LNCaP clone FGC (cell line): ENCODE measurements at regions not wholly inside any gene's neighbourhood (a gene's known extent, or its start where the extent isn't known, plus 50 kb on each side); places are given as distances from the start of the nearest gene placed in this dataset.

ENCODE experiments used
- DNase-seq: peaks from one replicate; pipeline ENCODE4 v3.0.0-alpha.2; 2011; ENCODE audit warnings: low read depth
- H3K4me3 ChIP-seq: 2 replicates; pipeline ENCODE4 v1.5.1; 2011; ENCODE audit warnings: mild to moderate bottlenecking, low read depth, low read length, control low read depth
- CTCF ChIP-seq: IDR thresholded peaks from 2 replicates; pipeline ENCODE4 v1.5.1; 2012; ENCODE audit warnings: mild to moderate bottlenecking; ENCODE audit not compliant: control insufficient read depth, insufficient read depth; ENCODE audit errors: extremely low read depth

DNA sequence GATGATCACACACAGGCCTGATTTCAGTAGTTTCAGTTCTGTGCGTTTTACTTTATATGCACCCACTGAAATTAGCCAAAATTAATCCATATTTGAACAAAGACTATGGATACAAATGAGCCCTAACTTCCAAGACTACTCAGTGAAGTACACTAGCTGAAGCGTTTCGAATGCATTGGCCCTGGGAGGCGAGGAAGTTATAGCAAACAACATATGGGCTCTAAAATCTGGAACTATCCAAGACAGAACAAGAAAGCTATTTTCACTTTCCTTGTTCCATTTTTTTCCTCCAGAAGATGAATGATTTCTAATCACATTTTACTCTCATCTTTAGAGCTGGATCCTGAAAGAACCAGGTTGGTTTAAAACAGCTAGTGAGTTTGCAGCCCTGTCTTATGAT, 399.4 kb upstream of the HNRNPA3 start:
- no peak for TF ChIP-seq CTCF
- no peak overlapping the region for H3K4me3 ChIP-seq
- DNase-seq = no peak

DNA sequence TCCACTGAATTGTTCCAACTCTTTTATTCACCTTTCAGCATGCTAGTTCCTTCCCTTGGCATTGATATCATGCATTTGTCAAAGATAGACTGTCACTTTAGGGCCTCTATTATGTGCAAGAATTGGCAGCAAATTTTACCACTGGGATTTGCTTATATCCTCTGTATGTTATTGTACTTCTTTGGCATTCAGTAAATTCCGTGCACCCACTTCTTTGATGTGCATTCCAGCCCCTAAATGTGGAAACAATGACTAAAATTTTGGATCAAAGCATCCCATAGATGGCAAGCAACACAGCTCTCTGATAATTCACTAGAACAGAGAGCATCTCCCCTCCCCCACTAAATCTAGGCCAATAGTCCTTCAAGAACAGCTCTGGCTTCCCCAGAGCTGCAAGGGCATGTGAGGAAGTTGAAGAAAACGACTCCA, 399.0 kb upstream of the HNRNPA3 start:
- no peak overlapping the region for H3K4me3 ChIP-seq
- DNase-seq = no peak
- no peak for TF ChIP-seq CTCF

DNA sequence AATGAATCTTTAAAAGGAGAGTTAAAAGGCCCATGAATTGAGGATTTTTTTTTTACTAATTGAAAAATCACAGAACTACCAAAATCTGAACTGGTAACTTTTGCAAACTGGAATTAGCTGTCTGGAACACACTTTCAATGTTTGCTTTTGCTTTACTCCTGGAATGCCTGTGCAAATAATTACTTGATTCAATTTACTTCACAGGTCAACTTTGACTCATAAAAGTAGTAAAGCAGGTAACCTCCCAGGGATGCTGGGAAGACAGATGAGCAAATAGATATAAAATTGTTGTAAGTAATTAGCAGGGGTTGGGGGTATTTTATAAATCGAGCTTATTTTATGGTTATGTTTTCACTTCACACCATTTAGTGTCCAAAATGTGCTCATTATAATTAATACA, 398.3 kb upstream of the HNRNPA3 start:
- TF ChIP-seq CTCF = no peak
- peak; percentile 46 for DNase-seq
- H3K4me3 ChIP-seq = no peak overlapping the region

- DNase-seq = no peak
- TF ChIP-seq CTCF = peak; percentile 36
- H3K4me3 ChIP-seq = no peak overlapping the region
Measured at GRCh38 chr2:176814740-176815367, 397.7 kb upstream of the HNRNPA3 start.

GRCh38 chr2:176817061-176817565, 395.5 kb upstream of the HNRNPA3 start:
- DNase-seq = no peak
- peak; percentile 47 for TF ChIP-seq CTCF
- H3K4me3 ChIP-seq = no peak overlapping the region

DNA sequence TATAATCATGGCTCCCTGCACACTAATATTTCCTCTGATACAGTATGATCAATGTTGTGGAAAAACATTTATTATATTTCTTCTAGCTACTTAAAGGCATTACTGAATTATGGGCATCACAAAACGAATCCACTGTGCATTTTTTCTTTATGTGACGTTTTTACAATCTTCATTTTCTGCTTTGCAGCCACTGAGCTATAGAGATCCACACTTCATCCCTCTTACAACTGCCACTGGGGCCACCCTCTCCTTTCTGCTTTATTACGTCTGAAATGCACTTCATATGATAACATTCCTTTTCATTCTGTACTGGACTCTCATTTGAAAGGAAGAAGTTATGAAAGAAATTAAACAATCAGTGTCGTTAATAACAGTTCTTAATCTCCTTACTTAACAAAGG, 394.5 kb upstream of the HNRNPA3 start:
- no peak for TF ChIP-seq CTCF
- DNase-seq = no peak
- H3K4me3 ChIP-seq = no peak overlapping the region

GRCh38 chr2:176818617-176819016, 394.0 kb upstream of the HNRNPA3 start:
- TF ChIP-seq CTCF = no peak
- no peak overlapping the region for H3K4me3 ChIP-seq
- DNase-seq = no peak
